Fibroblast of skin of scalp (primary cell): ENCODE measurements at regions not wholly inside any gene's neighbourhood (a gene's known extent, or its start where the extent isn't known, plus 50 kb on each side); places are given as distances from the start of the nearest gene placed in this dataset.

ENCODE experiments used
- DNase-seq: peaks from one replicate; pipeline ENCODE4 v3.0.0-alpha.2; 2013

DNA sequence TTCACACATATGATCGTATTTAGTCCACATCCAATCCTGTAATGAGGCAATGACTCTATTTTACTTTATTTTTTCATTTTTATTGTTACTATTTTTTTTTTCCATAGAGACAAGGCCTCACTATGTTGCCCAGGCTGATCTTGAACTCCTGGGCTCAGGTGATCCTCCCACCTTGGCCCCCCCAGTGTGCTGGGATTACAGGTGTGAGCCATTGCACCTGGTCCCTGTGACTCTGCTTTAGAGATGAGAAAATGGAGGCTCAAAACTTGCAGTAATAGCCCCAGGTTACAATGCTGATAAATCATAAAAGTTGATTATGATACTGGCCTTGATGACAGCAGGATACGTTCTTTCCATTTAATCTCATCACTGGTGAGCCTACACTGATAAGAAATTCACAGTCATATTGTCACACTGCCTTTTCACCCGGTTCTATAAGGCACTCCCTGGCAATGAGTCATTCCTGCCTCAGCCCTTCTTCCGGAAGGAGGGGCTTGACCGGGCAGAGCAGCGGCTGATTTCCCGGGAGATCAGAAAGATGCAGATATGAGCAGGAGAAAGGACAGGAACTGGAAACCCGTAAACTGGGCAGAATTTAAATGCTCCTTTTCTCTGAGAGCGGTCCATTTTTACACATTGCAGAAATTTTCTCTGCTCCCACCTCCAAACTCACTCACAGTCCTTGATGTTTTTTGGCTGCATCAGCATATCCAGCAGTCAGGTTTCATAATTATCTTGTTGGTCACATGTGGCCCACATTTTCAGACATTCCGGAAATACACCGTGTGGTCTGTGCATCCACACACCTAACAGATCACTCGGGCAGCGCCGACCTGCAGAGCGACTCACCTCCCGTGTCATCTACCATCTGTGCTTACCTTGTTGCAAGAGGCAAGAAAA is 616.4 kb downstream of the EFNB2 start:
- peak; percentile 68 for DNase-seq

DNA sequence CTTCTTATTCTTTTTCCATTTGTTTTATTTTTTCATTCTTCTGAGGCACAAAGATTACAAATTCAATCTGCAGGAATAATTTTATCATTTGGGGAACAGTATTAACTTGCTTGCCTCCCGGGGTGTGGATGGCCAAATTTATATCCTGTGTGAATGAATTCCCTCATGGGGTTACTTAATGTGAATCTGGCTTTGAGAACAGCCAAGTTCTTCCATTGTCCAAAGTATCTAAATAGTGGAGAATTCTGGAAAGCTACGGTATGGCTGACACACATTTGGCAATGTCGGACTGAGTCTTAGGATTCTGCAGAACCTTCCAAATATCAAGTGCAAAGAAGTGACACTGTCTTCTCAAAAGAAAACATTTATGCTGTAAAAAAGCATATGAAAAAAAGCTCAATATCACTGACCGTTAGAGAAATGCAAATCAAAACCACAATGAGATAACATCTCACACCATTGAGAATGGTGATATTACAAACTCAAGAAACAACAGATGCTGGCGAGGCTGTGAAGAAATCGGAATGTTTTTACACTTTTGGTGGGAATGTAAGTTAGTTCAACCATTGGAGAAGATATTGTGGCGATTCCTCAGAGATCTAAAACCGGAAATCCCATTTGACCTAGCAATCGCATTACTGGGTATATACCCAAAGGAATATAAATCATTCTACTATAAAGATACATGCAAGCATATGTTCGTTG is 620.2 kb downstream of the EFNB2 start:
- DNase-seq: no peak

DNA sequence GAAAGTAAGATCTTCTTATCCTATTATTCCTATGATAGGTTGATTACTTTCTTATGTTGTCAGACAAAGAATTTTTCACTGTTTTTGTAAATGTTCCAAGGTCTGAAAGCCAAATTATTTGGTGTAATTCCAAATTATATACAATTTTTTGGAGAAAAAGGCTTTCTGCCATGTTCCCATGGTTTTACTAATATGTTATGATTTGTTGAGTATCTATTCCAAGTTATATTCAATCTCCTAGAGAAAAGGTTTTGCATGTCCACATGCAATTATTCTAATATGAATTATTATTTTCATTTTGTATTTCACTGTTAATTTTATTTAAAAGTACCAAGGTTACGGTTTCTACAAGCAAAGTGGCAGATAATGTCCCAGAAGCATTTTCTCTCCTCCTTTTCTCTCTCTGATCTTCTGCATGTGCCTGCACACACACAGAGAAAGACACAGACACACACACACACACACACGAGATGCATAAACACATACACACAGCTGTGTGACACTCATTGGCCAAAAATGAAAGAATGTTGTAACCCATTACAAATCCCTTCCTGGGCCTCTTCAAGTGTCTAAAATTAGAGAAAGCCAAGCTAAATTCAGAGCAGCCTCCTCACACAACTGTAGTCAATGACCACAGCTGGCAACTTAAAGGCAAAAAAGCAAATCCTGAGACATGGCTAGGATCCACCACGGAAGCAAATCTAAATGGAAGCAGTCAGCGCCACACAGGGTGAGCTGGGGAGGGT is 621.0 kb downstream of the EFNB2 start:
- DNase-seq: peak; percentile 87

DNA sequence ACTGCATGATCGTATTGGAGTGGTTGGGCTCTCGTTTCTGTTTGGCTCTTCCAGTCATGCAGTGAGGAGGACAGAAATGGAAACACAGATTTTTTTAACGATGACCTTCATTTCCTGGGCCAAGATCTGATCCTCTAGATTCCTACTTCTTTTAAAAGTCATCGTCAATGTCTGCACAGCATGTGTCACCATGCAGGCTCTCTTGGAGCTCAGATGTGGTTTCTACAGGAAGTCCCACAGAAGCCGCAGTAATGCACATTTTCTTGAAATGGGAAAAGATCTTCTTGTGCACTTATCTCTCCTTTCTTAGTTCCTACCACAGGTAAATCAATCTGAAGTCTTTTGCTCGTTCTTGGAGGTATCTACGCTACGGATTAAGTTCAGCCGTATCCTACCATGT is 626.9 kb downstream of the EFNB2 start:
- peak; percentile 50 for DNase-seq

DNA sequence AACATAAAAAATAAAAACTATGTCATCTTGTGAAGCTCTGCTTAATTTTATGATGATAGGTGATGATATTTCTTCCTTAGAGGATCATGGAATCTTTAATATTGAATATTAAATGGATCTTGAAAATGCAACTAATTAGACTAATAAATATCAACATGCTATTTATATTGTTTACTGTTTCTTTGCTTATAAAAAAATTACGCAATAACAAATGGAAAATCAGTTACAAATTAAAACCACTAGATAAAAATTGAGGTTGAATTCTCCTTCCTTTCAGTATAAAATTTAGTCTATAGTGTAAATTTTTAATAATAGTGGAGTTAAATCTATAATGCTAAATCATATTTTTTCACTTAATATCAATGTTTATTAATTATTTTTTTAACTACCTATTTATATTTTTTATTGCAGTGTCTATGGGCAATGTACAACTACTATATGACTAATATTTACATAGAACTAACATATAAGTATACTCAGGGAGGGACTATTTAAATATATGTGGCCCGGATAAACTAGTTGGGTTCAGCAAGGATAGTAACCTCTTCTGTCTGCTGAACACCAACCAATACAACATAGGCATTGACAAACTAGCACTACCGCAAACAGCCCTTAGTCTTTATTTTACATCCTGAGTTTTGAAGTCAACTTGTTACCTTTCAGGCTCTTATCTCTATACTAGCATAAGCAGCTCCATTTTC is 628.0 kb downstream of the EFNB2 start:
- DNase-seq: no peak

DNA sequence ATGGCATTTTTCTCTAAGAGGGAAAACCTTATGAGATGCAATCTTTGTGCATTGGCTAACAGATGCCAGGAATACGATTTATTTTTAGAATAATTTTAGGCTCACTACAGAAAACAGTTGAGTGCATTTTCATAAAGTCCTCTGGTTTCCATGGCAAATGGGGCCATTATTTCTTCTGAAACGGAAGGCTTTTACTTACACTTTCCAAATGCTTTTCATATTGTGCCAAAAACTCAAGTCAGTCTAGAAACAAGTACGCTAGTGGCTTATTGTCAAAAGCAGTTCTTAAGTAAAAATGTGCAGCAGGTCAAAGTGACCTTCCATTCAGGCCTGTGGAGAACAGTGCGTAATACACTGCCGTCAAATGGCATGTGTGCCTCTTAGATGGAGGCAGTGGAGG is 628.7 kb downstream of the EFNB2 start:
- DNase-seq: no peak

DNA sequence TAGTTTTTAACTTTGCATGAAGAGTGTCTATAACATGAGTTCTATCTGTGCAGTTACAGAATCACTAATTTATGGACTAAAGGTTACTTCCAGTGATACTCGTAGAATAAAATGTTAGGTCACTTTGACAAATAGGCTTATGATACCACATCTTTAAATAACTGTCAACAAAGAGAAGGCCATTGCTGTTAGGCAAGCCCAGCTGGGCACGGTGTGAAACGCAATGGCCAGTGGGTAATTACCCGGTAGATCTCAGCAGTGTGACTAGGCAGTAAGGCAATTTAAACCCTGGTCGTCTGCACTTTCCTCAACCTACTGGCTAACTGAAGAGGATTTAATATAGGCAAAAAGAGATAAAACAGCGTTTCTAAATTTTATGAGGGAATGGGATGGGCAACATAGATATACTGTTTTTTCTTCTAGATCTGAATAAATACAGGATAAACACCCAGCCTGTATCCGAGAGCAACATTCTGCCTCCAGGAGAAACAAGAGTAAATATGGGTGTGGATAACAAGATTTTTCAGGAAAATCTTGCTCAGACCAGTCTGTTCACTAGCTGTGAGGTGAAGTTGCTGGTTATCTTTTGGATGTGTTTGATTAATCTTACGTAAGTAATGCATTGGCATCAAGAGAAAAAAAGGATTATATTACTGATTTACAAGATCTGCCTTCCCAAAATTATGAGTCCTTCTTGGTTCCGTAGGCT is 631.3 kb downstream of the EFNB2 start:
- DNase-seq: no peak

DNA sequence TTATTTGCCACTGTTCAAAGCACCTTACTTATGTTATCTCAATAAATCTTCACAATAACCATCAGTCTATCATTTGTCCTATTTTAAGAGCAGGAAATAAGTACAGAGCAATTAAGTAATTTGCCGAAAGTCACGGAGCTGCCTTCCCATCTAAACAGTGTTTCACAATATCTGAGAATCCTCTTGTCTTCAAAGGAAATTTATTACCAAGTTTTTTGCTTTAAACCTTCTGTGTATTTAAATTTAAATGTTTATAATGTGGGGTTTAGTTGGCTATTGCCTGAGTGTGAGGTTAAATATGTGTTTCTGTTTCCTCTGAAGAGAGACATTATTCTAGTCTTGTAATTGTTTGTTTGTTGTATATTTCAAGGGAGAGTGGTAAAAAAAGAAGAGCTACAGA is 633.1 kb downstream of the EFNB2 start:
- DNase-seq: no peak

DNA sequence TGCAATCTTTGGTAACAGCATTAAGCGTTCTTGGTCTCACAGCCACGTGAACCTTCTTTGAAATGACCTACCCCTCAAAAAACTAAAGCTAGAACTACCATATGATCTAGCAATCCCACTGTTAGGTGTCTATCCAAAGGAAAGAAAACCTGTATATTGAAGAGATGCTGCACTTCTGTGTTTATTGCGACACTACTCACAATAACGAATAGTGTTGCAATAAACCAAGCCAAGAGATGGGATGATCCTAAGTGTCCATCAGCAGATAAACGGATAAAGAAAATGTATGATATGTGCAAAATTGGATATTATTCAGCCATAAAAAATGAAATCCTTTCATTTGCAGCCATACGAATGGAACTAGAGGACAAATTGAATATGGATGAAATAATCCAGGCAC is 637.9 kb downstream of the EFNB2 start:
- DNase-seq: no peak

DNA sequence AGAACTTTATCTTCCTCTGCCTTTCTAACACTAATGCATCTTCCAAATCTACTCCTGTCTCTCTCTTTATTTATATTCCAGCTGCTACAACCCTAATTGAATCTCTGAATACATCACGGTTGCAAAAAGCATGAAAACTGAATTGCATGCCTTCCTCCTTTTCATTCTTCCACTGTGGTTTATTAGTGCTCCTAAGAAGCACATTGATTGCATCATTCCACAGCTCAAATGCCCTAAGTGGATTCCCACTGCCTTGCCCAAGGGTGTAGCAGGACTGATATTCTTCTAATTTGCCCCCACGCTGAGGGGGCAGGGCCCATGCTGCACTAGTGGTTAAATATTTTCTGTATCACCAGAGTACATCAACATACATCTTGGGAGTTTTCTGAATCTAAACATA is 640.8 kb downstream of the EFNB2 start:
- peak; percentile 3 for DNase-seq

DNA sequence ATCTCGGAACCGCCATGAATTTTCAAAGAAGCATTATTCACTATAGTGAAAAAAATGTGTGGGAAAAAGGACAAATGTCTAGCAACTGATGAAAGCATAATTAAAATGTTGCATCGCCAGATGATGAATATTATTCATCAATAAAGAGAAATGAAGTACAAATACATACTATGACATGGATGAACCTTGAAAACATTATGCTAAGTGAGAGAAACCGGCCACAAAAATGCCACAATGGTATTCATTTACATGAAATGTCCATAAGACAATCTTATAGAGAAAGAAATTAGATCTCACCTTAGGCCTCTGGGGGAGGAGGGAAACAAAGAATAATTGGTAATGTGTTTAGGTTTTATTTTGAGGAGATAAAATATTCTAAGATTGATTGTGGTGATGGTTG is 645.0 kb downstream of the EFNB2 start:
- no peak for DNase-seq

DNA sequence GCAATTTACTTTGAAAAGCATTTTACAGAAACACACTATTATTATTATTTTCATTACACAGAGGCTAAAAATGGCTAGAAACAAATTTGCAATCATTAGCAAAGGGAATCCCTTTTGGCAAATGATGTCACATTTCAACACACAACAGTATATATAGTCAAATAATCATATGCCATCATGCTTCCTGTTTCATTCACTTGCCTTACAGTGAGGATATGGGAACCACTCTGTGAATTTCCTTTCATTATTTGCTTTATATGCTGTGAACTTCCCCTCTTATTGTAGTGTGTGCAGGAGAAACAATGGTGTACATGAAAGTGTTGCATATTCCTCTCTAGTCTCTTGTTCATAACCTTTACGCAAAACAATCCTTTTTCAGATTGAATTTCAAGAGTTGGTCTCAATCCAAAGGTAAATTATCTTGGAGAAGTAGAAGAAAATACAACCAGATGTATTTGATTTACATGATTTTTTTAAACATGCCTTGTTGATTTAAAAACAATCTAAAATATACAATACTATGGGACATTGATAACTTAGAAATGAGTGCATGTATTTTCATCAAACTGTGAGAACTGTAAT is 657.3 kb downstream of the EFNB2 start:
- DNase-seq: no peak

DNA sequence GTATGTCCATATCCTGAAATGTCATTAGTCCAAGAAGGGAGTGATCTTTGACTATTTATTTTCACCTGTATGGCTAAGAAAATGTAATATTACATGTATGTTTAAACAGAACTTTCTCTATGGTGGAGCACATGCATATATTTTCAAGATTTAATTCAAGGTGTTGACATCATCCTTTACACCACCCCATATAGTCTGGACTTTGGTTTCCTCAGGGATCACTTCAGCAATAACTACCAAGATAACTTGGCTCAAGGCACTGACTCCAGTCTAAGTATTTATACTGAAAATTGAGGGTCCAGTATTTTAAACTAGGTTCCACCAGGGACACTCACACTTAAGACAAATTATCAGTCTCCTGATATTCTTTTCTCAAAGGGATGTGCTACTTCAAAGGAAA is 660.6 kb downstream of the EFNB2 start:
- DNase-seq: no peak

DNA sequence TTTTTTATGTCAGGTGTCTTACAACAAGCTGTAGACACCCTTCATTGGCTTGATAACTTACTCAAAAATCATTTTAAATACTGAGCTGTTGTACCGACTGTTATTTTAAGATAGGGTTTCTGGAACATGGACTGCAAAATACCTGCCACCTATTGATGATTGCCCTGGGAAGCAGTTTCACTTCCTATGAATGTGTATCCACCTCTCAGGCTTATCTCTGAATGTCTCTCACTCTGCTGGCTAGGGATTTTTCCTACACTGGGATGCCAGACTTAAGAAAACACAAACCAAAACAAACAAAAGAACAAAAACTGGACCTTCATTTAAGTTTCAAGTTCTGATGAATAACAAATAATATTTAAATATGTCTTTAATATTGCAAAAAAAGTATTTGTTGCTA is 663.7 kb downstream of the EFNB2 start:
- DNase-seq: no peak

DNA sequence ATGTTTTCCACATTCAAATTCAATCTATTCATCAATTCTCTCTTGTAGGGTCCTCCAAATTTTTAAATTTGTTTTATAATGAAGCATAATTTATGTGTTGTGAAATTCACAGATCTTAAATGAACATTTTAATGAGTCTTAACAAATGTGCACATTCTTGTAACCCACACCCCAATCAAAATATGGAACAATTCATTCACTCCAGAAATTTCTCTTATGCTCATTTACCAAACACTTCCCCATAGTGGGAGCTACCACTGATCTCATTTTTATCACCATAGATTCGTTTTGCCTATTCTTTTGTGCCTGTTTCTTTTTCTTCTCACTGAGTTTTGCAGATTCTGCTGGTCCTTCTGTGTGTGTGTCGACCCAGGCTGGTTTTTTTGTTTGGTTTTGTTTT is 664.1 kb downstream of the EFNB2 start:
- no peak for DNase-seq

DNA sequence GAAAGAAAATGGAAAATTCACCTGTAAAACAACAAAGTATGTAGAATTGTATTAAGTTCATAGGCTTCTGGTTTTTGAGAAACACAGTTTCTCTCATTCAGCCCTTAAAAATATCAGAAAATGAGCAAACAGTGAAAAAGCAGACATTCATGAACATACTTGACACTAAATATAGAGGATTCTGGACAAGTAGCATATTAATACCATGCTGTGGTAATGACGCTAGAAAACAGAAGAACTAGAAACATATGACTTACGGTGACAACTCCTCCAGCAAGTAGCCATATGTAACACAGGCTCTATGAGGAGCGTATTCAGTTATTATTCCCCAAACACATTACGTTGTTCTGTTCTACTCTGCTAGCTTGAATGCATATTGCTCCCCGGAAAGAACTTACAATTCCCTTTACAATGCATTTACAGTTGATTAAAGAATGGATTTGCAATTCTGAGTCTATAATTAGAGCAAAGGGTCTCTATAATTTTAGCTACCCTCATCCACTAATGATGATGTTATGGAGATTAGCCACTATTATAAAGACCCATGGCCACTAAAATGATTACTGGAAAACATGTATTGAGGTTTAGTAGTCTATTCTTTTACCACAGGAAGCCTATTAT is 672.1 kb downstream of the EFNB2 start:
- no peak for DNase-seq

DNA sequence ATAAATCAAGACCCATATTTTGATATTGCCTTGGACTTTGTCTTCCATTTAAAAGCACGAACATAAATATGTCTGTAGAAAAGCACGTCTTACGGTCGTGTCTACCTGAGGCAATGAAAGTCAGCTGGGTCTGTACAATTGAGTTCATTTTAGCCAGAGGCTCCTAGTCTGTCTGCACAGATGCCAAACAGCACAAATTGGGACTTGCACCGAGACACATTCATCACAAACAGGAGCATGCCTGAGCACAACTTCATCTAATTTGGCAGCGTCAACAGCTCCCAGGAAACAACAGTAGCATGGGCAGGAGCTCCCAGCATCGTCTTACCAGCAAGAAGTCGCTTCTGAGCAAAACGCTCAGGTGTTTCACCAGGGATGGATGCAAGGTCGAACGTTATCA is 687.0 kb downstream of the EFNB2 start:
- no peak for DNase-seq

DNA sequence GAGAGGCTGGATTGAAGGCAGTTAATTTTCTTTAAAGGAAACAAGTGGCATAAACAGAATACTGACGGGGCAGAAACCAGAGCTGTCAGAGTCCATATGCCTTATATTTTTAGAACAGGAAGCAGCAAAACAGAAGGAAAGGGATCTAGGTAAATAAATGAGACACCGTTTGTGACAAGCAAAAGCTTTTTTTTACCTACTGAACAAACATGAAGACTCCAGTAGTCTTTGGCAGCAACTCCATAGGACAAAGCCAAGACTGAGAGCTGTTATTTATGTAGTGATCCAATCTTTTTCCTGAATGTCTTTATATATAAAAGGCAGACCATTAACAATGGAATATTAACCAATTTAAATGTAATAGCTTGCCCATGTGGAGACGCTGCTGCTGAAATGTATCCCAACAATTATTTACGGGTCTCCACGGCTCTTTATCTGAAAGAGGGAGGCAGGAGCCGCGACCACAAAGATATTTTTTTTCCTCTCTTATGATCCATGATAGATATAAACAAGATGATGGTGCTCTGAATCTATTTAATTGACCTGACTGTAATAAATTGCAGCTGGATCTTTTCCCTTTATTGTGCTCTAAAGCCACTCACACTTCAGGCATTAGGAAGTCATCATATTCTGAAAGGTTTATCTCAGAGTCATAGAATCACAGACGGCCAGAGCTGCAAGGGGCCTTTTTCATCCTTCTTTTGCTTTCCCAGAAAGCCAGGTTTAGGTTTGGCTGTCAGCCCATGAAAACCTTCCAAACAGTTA is 687.8 kb downstream of the EFNB2 start:
- peak; percentile 1 for DNase-seq

DNA sequence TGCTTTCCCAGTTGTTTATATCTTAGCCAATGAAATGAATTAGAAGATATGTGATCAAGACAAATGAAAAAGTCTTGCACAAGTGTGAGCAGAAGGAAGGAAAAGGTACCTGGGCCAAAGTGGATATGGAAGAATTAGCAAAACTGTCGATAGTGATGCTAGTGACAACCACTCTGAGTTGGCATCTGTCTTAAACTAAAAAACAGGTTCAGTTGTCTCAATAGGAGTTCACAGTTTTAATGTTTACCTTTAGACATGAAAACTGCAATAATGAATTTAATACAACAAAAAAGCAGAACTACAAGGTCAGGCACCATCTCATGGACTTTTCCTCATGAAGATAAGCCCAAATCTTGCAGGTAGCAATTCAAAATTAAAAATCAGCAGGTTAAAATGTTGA is 688.5 kb downstream of the EFNB2 start:
- DNase-seq: no peak

DNA sequence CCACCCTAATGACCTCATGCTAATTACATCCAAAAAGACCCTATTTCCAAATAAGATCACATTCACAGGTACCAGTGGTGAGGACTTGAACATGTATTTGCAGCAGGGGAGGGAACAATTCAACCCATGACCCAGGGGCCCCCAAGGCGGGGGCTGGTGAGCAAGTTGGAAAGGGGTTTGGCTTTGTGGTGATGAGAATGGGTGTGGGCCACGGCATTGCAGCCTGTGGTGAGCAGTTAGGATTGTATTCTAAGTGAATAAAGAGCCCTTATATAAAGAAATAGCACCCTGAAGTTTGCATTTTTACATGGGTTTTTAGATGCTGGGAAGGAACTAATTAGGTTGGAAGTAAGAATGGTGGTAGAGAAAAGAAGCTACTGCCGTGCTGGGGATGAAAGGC is 694.2 kb downstream of the EFNB2 start:
- no peak for DNase-seq
